ENCODE measurements at regions not wholly inside any gene's neighbourhood (a gene's known extent, or its start where the extent isn't known, plus 50 kb on each side); places are given as distances from the start of the nearest gene placed in this dataset.

DNA sequence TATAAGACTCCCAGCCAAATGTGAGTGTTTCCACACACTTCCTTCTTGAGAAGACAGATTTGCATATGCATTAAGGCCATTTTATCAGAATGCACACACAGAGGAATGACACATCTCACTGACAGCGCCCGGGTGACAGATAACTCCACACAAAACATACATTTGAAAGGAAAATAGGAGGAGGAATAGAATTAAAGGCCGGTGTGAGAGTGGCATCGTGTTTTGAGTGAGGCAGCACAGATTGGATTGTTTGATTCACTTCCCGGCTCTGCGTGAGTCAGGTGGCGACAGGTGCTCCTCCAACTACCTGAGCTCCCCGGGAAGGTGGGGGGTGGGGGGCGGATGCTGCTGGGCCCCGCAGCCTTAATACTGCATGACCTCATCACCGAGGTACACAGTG, 429.0 kb downstream of the TSHZ3 start:
- TF ChIP-seq, protein P1, sequence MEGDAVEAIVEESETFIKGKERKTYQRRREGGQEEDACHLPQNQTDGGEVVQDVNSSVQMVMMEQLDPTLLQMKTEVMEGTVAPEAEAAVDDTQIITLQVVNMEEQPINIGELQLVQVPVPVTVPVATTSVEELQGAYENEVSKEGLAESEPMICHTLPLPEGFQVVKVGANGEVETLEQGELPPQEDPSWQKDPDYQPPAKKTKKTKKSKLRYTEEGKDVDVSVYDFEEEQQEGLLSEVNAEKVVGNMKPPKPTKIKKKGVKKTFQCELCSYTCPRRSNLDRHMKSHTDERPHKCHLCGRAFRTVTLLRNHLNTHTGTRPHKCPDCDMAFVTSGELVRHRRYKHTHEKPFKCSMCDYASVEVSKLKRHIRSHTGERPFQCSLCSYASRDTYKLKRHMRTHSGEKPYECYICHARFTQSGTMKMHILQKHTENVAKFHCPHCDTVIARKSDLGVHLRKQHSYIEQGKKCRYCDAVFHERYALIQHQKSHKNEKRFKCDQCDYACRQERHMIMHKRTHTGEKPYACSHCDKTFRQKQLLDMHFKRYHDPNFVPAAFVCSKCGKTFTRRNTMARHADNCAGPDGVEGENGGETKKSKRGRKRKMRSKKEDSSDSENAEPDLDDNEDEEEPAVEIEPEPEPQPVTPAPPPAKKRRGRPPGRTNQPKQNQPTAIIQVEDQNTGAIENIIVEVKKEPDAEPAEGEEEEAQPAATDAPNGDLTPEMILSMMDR (IDR thresholded peaks at IDR 0.05), result no peak
- no peak for TF ChIP-seq POLR2A (IDR thresholded peaks at IDR 0.05)
- TF ChIP-seq POLR2AphosphoS5 (IDR thresholded peaks at IDR 0.05), result no peak

All from gastroesophageal sphincter (tissue), 3 donors.